OCI-LY7 (cell line): ENCODE measurements at regions not wholly inside any gene's neighbourhood (a gene's known extent, or its start where the extent isn't known, plus 50 kb on each side); places are given as distances from the start of the nearest gene placed in this dataset.

ENCODE experiments used
- CTCF ChIP-seq: fragments of 200-600 bp; sonication (generic); conservative IDR thresholded peaks from 2 replicates; pipeline ENCODE4 v1.5.1; 2014; ENCODE audit warnings: mild to moderate bottlenecking, antibody characterized with exemption, low read length, moderate library complexity, mixed read lengths
- EZH2phosphoT487 ChIP-seq: fragments of 200-600 bp; sonication (generic); IDR thresholded peaks from 2 replicates; pipeline ENCODE4 v1.6.1; 2018; ENCODE audit warnings: low read depth, borderline replicate concordance, mild to moderate bottlenecking, mixed run types, antibody characterized with exemption, low read length, moderate library complexity, mixed read lengths

DNA sequence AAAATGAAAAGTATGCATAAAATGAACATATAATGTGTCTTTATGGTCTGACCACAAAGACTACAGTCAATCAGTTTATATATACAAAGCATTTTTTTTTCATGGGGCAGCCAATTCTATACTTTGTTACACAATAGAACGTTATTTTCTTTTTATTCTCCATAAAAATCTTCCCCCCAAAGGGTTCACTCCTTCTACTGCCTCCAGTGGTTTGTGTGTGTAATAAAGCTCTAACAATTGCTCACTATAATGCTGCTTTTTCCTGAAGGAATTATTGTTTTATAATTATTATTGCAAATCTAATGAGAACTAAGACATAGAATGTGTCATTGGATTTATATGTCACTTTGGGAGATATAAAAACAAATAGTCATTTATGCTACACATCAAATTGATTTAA lies 664.1 kb upstream of the PABPC4L start:
- TF ChIP-seq CTCF (peak; percentile 41; the same call in 1 of the 2 replicates), EZH2phosphoT487 (no peak)
